ENCODE measurements at regions not wholly inside any gene's neighbourhood (a gene's known extent, or its start where the extent isn't known, plus 50 kb on each side); places are given as distances from the start of the nearest gene placed in this dataset.
A peak's percentile ranks its signal among the peaks of the same experiment; 100 is the strongest.

- H3K27me3 ChIP-seq (ENCODE audit: control insufficient read depth, insufficient read depth) = no peaks in the 10 kb centered on the region
- no peaks in the 10 kb centered on the region for H3K9me3 ChIP-seq (ENCODE audit: control insufficient read depth, low read length)
- no peaks in the 10 kb centered on the region for H3K4me1 ChIP-seq (ENCODE audit: control insufficient read depth, insufficient read depth, low read length)
- no peak for ATAC-seq
- 38% methylated on average over 2 of the region's 2 CpGs for WGBS
- no peak overlapping the region for H3K27ac ChIP-seq (ENCODE audit: low read length)
- intact Hi-C loops (cut with DNase I) = no loop called here
- no peak overlapping the region for H3K4me3 ChIP-seq (ENCODE audit: low read length)
- DNase-seq = no peak
Measured at GRCh38 chr2:157149270-157149669, 108.2 kb upstream of the GALNT5 start.

DNA sequence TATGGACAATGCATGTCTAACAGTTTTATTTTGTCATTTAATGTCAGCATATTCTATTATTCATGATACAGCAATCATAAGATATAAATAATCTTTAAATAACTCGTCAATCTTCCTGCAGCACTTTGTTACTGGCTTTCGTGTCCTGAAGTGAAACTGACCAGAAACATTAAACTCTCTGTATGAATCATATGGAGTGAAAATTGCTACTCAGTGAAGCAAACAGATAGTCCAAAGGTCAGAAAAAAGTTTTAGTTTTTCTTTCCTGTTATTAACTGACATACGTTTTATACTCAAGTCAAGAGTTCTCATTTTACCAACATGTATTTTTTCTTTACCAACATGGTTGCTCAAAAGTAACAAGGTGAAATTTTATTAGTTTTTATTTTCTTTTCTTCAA lies 106.8 kb upstream of the GALNT5 start:
- intact Hi-C loops (cut with DNase I) = no loop called here
- H3K4me1 ChIP-seq (ENCODE audit: control insufficient read depth, insufficient read depth, low read length) = no peaks in the 10 kb centered on the region
- no peaks in the 10 kb centered on the region for H3K9me3 ChIP-seq (ENCODE audit: control insufficient read depth, low read length)
- no peaks in the 10 kb centered on the region for H3K27me3 ChIP-seq (ENCODE audit: control insufficient read depth, insufficient read depth)
- ATAC-seq (no peak), DNase-seq (no peak)
- WGBS = 68% methylated on average over 3 of the region's 3 CpGs
- no peak overlapping the region for H3K4me3 ChIP-seq (ENCODE audit: low read length)
- H3K27ac ChIP-seq (ENCODE audit: low read length) = no peak overlapping the region

GRCh38 chr2:157152362-157152761 lies 105.1 kb upstream of the GALNT5 start:
- Histone ChIP-seq H3K27ac (ENCODE audit: low read length) (no peak overlapping the region), H3K27me3 (ENCODE audit: control insufficient read depth, insufficient read depth) (no peaks in the 10 kb centered on the region), H3K4me3 (ENCODE audit: low read length) (no peak overlapping the region), H3K4me1 (ENCODE audit: control insufficient read depth, insufficient read depth, low read length) (no peaks in the 10 kb centered on the region), H3K9me3 (ENCODE audit: control insufficient read depth, low read length) (no peaks in the 10 kb centered on the region)
- no peak for ATAC-seq
- no peak for DNase-seq
- WGBS = 47% methylated on average over 1 of the region's 1 CpG
- intact Hi-C loops (cut with DNase I) = no loop called here

DNA sequence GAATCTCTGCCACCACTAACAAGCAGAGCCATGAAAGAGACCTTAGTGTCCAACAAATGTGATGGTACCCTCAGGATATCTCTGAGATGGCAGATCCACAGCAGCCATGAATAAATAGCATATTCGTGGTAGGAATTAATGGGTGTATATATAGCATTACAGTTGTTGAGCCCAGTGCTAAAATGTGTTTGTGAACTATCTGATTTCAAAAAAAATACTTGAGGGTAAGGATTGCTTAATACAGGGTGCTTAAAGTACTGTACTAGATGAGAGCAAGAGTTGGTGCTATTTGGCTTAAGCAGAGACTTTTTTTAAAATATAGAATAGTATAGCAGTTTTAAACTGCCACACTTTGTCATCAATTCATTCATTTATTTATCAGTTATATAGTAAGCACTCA lies 101.5 kb upstream of the GALNT5 start:
- H3K9me3 ChIP-seq (ENCODE audit: control insufficient read depth, low read length) = no peaks in the 10 kb centered on the region
- no peaks in the 10 kb centered on the region for H3K4me1 ChIP-seq (ENCODE audit: control insufficient read depth, insufficient read depth, low read length)
- no peaks in the 10 kb centered on the region for H3K27me3 ChIP-seq (ENCODE audit: control insufficient read depth, insufficient read depth)
- no peak overlapping the region for H3K4me3 ChIP-seq (ENCODE audit: low read length)
- no peak for DNase-seq
- H3K27ac ChIP-seq (ENCODE audit: low read length) = no peak overlapping the region
- no peak for ATAC-seq
- 35% methylated on average over 1 of the region's 1 CpG for WGBS
- intact Hi-C loops (cut with DNase I) = no loop called here

- H3K4me1 ChIP-seq (ENCODE audit: control insufficient read depth, insufficient read depth, low read length) = no peaks in the 10 kb centered on the region
- no peak overlapping the region for H3K4me3 ChIP-seq (ENCODE audit: low read length)
- intact Hi-C loops (cut with DNase I) = no loop called here
- 69% methylated on average over 1 of the region's 1 CpG for WGBS
- H3K9me3 ChIP-seq (ENCODE audit: control insufficient read depth, low read length) = no peaks in the 10 kb centered on the region
- DNase-seq (no peak), ATAC-seq (no peak)
- H3K27me3 ChIP-seq (ENCODE audit: control insufficient read depth, insufficient read depth) = no peaks in the 10 kb centered on the region
- H3K27ac ChIP-seq (ENCODE audit: low read length) = no peak overlapping the region
Measured at GRCh38 chr2:157158111-157158510, 99.4 kb upstream of the GALNT5 start.

DNA sequence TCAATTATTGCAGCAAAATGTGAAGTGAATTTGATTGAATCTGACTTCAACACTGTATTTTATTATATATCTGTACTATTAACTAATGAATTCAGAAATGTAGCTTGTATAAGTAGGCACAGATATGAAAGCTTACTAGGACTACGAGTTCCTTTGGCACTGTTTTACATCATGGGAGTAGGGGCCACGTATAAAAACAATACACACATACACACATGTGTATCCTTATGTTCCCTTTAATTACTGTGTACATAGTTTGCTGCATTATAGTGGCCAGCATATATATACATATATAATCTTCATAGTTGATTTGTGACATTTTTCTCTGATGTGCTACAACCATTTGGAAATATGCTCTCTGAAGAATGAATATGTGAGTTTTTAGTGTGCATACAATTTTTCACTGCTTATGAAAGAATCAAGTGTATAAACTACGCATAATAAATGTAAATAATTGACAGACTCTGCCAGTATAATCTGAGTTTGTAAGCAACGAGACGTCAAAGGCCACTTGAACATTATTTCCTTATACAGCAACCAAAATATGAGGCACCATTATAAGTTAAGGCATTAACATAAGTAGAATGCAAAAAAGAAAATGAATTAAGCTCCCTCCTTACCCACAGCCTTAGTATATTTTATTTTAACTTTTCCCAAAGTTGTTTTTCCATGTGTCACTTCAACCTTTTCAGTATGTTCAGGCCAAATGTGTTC lies 98.1 kb upstream of the GALNT5 start:
- ATAC-seq (no peak), DNase-seq (no peak)
- 82% methylated on average over 5 of the region's 5 CpGs for WGBS
- no peaks in the 10 kb centered on the region for H3K4me1 ChIP-seq (ENCODE audit: control insufficient read depth, insufficient read depth, low read length)
- H3K9me3 ChIP-seq (ENCODE audit: control insufficient read depth, low read length) = no peaks in the 10 kb centered on the region
- no peak overlapping the region for H3K27ac ChIP-seq (ENCODE audit: low read length)
- no peak overlapping the region for H3K4me3 ChIP-seq (ENCODE audit: low read length)
- no peaks in the 10 kb centered on the region for H3K27me3 ChIP-seq (ENCODE audit: control insufficient read depth, insufficient read depth)
- intact Hi-C loops (cut with DNase I) = no loop called here

GRCh38 chr2:157160111-157160510 lies 97.4 kb upstream of the GALNT5 start:
- Histone ChIP-seq H3K27ac (ENCODE audit: low read length) (no peak overlapping the region), H3K9me3 (ENCODE audit: control insufficient read depth, low read length) (no peaks in the 10 kb centered on the region), H3K4me3 (ENCODE audit: low read length) (no peak overlapping the region), H3K4me1 (ENCODE audit: control insufficient read depth, insufficient read depth, low read length) (no peaks in the 10 kb centered on the region), H3K27me3 (ENCODE audit: control insufficient read depth, insufficient read depth) (no peaks in the 10 kb centered on the region)
- WGBS = 31% methylated on average over 3 of the region's 3 CpGs
- ATAC-seq (no peak), DNase-seq (no peak)
- intact Hi-C loops (cut with DNase I) = no loop called here

GRCh38 chr2:157164370-157164769 lies 93.1 kb upstream of the GALNT5 start:
- Histone ChIP-seq H3K9me3 (ENCODE audit: control insufficient read depth, low read length) (no peaks in the 10 kb centered on the region), H3K27me3 (ENCODE audit: control insufficient read depth, insufficient read depth) (no peaks in the 10 kb centered on the region), H3K27ac (ENCODE audit: low read length) (no peak overlapping the region), H3K4me1 (ENCODE audit: control insufficient read depth, insufficient read depth, low read length) (no peaks in the 10 kb centered on the region), H3K4me3 (ENCODE audit: low read length) (no peak overlapping the region)
- no peak for ATAC-seq
- peak in 1 of 3 donors; percentile 16 for DNase-seq
- intact Hi-C loops (cut with DNase I) = no loop called here
- 94% methylated on average over 5 of the region's 5 CpGs for WGBS

- intact Hi-C loops (cut with DNase I) = no loop called here
- ATAC-seq (no peak), DNase-seq (no peak)
- no peaks in the 10 kb centered on the region for H3K4me1 ChIP-seq (ENCODE audit: control insufficient read depth, insufficient read depth, low read length)
- no peak overlapping the region for H3K27ac ChIP-seq (ENCODE audit: low read length)
- no peaks in the 10 kb centered on the region for H3K9me3 ChIP-seq (ENCODE audit: control insufficient read depth, low read length)
- no peak overlapping the region for H3K4me3 ChIP-seq (ENCODE audit: low read length)
- H3K27me3 ChIP-seq (ENCODE audit: control insufficient read depth, insufficient read depth) = no peaks in the 10 kb centered on the region
- WGBS = 85% methylated on average over 1 of the region's 1 CpG
Measured at GRCh38 chr2:157164891-157165290, 92.6 kb upstream of the GALNT5 start.

- Histone ChIP-seq H3K9me3 (ENCODE audit: control insufficient read depth, low read length) (no peaks in the 10 kb centered on the region), H3K4me1 (ENCODE audit: control insufficient read depth, insufficient read depth, low read length) (no peaks in the 10 kb centered on the region), H3K4me3 (ENCODE audit: low read length) (no peak overlapping the region), H3K27ac (ENCODE audit: low read length) (no peak overlapping the region), H3K27me3 (ENCODE audit: control insufficient read depth, insufficient read depth) (no peaks in the 10 kb centered on the region)
- no peak for DNase-seq
- ATAC-seq = no peak
- intact Hi-C loops (cut with DNase I) = no loop called here
- WGBS = 69% methylated on average over 3 of the region's 3 CpGs
Measured at GRCh38 chr2:157168501-157168900, 89.0 kb upstream of the GALNT5 start.

DNA sequence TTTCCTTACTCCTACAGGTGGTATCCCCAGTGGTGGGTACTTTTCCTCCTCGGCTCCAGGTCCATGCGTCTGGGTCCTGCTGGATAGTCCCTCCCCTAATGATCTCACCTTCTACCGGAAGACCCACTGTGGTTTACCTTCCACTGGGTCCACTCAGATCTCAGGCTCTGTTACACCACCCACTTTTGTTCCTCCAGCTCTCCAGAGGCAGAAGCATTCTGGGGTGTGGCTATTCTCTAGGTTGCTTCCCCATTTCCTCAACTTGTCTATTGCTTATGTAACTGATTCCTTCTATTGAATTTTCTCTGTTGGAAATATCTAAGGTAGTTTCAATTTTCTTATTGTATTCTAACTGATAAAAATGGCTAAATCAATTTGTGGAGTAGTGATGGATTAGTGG lies 87.6 kb upstream of the GALNT5 start:
- Histone ChIP-seq H3K9me3 (ENCODE audit: control insufficient read depth, low read length) (no peaks in the 10 kb centered on the region), H3K27ac (ENCODE audit: low read length) (no peak overlapping the region), H3K4me1 (ENCODE audit: control insufficient read depth, insufficient read depth, low read length) (no peaks in the 10 kb centered on the region), H3K27me3 (ENCODE audit: control insufficient read depth, insufficient read depth) (no peaks in the 10 kb centered on the region), H3K4me3 (ENCODE audit: low read length) (no peak overlapping the region)
- DNase-seq (no peak), ATAC-seq (no peak)
- intact Hi-C loops (cut with DNase I) = no loop called here
- 89% methylated on average over 3 of the region's 3 CpGs for WGBS

GRCh38 chr2:157170299-157170698 lies 87.2 kb upstream of the GALNT5 start:
- Histone ChIP-seq H3K9me3 (ENCODE audit: control insufficient read depth, low read length) (no peaks in the 10 kb centered on the region), H3K4me3 (ENCODE audit: low read length) (no peak overlapping the region), H3K27ac (ENCODE audit: low read length) (no peak overlapping the region), H3K27me3 (ENCODE audit: control insufficient read depth, insufficient read depth) (no peaks in the 10 kb centered on the region), H3K4me1 (ENCODE audit: control insufficient read depth, insufficient read depth, low read length) (no peaks in the 10 kb centered on the region)
- ATAC-seq = no peak
- DNase-seq = no peak
- 76% methylated on average over 1 of the region's 1 CpG for WGBS
- intact Hi-C loops (cut with DNase I) = no loop called here

Data from right cardiac atrium (tissue), 5 donors.